Skin epidermis (tissue), 12 donors: ENCODE measurements at regions not wholly inside any gene's neighbourhood (a gene's known extent, or its start where the extent isn't known, plus 50 kb on each side); places are given as distances from the start of the nearest gene placed in this dataset.

Experiments
- H3K27ac ChIP-seq, 21 experiments: fragments of 200-600 bp; sonication (generic) in 11 of 21; one replicate each; pipeline ENCODE4 v1.5.0; 2020; ENCODE audit warnings: mild to moderate bottlenecking in 3 of 21, inconsistent platforms in 2 of 21, moderate library complexity in 2 of 21
- H3K4me3 ChIP-seq, 7 experiments: fragments of 200-600 bp; sonication (generic) in 2 of 7; one replicate each; pipeline ENCODE4 v1.5.0; 2020; ENCODE audit warnings: inconsistent platforms in 2 of 7, mild to moderate bottlenecking in 2 of 7, moderate library complexity in 1 of 7

DNA sequence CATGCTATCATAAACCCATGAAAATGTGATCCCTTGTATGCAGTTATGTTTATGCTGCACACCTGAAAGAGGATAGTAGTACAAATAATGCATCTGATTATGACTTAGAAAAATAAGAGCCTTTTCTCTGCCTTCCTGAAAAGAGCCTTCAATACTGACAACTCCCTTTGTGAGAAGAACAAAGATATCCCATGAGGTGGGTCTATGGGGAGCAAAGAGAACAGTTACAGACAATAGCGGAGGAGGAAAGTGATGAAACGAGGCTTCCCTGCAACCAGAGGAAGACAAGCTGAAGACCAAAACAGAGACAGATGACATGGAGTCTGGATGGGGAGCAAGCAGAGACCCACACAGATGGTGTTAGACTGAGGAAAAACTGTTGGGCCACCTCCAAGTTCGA is 598.3 kb upstream of the PLXNA2 start:
- H3K4me3 ChIP-seq = no peak overlapping the region

DNA sequence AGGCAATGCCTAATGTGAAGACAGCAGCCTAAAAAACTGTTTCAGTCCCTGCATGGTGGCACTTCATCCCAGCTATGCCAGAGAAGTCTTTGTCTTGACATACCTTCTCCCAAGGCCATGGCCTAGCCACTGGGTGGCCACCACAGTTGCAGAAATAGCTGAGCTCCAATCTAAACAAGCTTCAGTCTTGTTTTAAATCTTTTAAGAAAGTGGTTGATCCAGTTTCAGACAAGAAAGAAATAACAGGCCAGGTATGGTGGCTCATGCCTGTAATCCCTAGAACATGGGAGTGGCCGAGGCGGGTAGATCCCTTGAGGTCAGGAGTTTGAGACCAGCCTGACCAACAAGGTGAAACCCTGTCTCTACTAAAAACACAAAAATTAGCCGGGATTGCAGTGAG is 600.0 kb upstream of the PLXNA2 start:
- Histone ChIP-seq H3K4me3 (no peak overlapping the region), H3K27ac (no peak overlapping the region)

More for the DNA sequence above, 598.3 kb upstream of the PLXNA2 start:
- no peak overlapping the region for H3K27ac ChIP-seq

DNA sequence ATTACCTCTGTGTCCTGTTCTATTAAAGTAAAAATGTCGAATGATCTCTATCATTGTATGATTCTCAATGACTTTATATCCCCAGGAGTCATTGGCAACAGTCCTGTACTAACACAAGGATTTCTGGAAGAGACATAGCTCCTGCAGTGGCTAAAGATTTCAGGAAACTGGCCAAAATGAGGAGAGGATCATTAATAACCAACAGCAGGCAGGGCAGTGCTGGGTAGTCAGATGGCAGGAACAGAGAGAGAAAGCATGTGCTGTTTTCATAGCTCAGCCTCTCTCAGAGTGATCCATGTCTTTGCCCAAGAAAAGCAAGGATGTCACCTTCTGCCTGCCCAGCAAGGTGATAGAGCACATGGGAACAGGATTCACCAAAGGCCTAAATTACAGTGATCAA is 604.7 kb upstream of the PLXNA2 start:
- Histone ChIP-seq H3K27ac (no peak overlapping the region), H3K4me3 (no peak overlapping the region)

DNA sequence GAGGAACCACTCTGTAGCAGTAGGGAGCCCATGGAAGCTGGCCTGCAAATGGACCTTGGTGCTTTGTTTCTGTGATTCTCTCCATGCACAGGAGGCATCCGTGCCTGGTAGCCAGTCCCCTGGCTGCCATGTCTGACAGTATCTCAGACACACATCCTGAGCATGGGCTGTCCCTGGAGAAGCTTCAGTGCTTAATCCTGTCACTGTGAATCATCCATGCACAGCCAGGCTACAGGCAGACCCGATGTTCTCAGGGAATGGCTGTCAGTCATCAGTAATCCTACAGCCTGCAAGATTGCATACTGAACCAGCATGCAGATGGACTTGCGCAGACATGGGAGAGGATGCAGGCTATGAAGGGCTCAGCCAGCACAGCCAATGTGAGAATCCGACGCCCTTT is 606.3 kb upstream of the PLXNA2 start:
- Histone ChIP-seq H3K27ac (no peak overlapping the region), H3K4me3 (no peak overlapping the region)

- Histone ChIP-seq H3K4me3 (no peak overlapping the region), H3K27ac (no peak overlapping the region)
Measured at GRCh38 chr1:208851366-208851765, 607.2 kb upstream of the PLXNA2 start.

DNA sequence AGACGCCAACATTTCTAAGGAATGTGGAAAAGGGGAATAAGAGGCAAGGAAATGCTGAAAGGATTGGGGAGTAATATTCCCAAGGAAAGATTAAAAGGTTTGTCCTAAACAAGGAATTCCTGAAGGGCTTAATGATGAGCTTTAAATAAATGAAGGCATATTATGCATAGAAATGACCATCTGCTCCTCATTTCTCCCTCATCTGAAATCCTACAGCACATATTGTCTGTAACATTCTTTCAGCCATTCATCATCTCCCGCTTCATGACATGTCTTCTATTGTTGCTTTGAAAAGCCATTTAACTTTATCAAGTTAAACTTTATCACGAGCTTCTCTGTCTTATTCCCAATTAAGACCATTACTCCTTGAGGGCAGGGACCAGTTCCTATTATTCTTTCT is 608.7 kb upstream of the PLXNA2 start:
- H3K27ac ChIP-seq = no peak overlapping the region
- no peak overlapping the region for H3K4me3 ChIP-seq

GRCh38 chr1:208855403-208855802 is 611.2 kb upstream of the PLXNA2 start:
- H3K27ac ChIP-seq = no peak overlapping the region
- no peak overlapping the region for H3K4me3 ChIP-seq

DNA sequence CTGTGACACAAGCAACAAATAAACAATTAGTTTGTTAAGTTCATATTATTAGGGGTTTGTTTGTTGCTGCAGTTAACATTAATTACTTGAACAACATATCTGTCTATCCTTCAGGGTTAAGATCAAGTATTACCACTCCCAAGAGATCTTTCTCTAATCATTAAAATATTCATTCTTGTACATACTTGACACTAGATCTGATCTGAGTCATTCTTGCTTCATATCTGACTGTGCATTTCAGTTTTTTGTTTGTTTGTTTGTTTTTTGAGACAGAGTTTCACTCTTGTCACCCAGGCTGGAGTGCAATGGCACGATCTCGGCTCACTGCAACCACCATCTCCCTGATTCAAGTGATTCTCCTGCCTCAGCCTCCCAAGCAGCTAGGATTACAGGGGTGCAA is 613.3 kb upstream of the PLXNA2 start:
- Histone ChIP-seq H3K4me3 (no peak overlapping the region), H3K27ac (no peak overlapping the region)

- Histone ChIP-seq H3K4me3 (no peak overlapping the region), H3K27ac (no peak overlapping the region)
Measured at GRCh38 chr1:208858738-208859137, 614.6 kb upstream of the PLXNA2 start.

- no peak overlapping the region for H3K4me3 ChIP-seq
- no peak overlapping the region for H3K27ac ChIP-seq
Measured at GRCh38 chr1:208864366-208864965, 620.3 kb upstream of the PLXNA2 start.

DNA sequence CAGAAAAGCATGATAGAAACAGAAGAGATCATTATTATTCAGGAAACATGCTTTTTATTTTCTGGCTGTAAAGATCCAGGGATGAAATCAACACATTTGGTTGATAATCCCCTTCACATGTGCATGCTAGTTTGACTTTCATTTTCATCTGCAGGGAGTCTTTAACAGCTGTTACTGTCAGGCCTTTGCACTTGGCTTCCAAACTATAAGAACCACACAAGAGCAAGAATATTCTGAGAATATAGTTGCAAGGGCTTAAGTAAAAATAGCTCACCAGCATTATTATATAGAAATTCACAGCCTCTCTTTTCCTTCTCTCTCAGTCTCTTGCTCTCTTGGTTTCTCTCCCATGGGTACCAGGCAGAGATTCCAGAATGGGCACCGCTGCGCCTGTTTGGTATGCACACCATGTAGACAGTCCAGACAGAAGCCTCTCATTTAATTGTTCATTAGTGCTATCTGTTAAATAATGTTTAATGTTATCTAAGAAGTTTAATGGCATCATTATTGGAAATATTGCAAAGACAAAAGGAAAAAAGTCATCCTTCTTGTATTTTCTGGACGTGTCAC is 622.3 kb upstream of the PLXNA2 start:
- Histone ChIP-seq H3K27ac (no peak overlapping the region), H3K4me3 (no peak overlapping the region)

GRCh38 chr1:208868554-208868953 is 624.4 kb upstream of the PLXNA2 start:
- no peak overlapping the region for H3K4me3 ChIP-seq
- no peak overlapping the region for H3K27ac ChIP-seq

DNA sequence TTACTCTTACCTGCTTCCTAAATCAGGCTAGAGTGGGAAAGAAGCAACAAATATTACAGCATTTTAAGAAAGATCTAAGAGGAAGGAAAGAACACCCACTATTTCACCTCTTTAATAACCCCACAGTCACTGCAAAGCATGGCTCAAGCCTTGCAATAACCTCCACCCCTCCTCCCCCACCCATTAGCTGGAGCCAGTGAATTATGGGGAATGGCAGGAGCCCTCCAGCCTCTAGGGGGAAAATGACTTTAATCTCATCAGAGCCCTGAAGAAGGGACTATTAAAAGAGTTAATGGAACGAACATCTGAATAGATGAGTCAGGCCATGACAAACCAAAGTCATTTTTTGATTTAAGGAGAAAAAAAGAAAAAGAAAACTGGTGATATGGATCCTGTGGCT is 630.7 kb upstream of the PLXNA2 start:
- H3K4me3 ChIP-seq = no peak overlapping the region
- no peak overlapping the region for H3K27ac ChIP-seq

- H3K27ac ChIP-seq = no peak overlapping the region
- H3K4me3 ChIP-seq = no peak overlapping the region
Measured at GRCh38 chr1:208879022-208879421, 634.8 kb upstream of the PLXNA2 start.

- no peak overlapping the region for H3K27ac ChIP-seq
- H3K4me3 ChIP-seq = no peak overlapping the region
Measured at GRCh38 chr1:208880433-208881100, 636.4 kb upstream of the PLXNA2 start.

DNA sequence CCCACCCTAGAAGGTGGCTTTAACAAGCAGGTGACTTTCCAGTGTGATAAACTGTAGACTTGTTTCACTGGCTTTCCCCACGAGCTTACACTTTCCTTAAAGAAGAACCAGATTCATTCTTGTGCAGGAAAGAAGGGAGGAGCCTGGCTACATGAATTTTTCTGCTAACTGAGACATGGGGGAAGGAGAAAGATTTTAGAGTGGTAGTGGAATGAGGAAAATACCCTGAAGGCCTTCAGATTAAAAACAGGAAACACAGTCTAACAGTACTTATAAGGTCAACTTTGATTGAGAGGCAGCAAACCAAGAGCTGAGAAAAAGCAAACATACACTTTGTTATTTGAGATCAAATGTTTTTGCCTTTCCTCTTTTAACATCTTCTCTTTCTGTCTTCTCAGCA is 640.9 kb upstream of the PLXNA2 start:
- Histone ChIP-seq H3K27ac (no peak overlapping the region), H3K4me3 (no peak overlapping the region)

DNA sequence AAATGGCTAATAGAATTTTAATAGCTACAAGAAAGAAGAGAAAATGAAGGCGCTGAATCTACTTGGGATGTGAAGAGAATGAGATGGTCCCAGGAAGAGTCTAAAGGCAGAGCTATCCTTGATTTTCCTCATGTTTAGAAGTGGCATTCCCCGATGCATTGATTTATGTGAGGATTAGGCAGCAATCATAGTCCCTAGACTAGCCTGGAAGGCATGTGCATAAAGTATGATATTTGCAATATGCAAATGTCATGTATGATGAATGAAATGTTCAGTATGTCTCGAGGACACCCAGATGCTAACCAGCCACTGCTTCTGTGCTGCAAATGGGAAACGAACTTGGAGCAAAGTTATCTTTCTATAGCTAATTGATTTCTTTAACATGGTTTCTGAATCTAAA is 641.5 kb upstream of the PLXNA2 start:
- Histone ChIP-seq H3K27ac (no peak overlapping the region), H3K4me3 (no peak overlapping the region)

GRCh38 chr1:208888376-208888775 is 644.2 kb upstream of the PLXNA2 start:
- Histone ChIP-seq H3K27ac (no peak overlapping the region), H3K4me3 (no peak overlapping the region)

- no peak overlapping the region for H3K4me3 ChIP-seq
- H3K27ac ChIP-seq = no peak overlapping the region
Measured at GRCh38 chr1:208892147-208892546, 648.0 kb upstream of the PLXNA2 start.

GRCh38 chr1:208893251-208893650 is 649.1 kb upstream of the PLXNA2 start:
- no peak overlapping the region for H3K27ac ChIP-seq
- H3K4me3 ChIP-seq = no peak overlapping the region

GRCh38 chr1:208895181-208895580 is 651.0 kb upstream of the PLXNA2 start:
- Histone ChIP-seq H3K4me3 (no peak overlapping the region), H3K27ac (no peak overlapping the region)

DNA sequence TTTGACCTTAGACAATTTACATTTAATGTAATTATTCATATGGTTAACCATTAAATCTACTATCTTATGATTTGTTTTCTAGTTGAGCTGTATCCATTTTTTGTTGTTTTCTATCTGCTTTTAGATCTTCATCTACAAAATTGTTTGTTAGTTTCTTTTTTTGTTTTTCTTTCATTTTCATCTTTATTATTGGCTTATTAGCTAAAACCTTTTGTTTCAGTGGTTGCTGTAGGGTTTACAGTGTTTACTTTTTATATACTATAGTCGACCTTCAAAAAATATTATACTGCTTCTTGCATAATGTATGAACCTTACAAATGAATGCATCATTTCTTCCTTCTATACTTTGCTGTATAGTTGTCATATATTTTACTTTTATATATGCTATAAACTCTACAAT is 651.6 kb upstream of the PLXNA2 start:
- no peak overlapping the region for H3K4me3 ChIP-seq
- H3K27ac ChIP-seq = no peak overlapping the region
